GM12801 (cell line): ENCODE measurements at regions not wholly inside any gene's neighbourhood (a gene's known extent, or its start where the extent isn't known, plus 50 kb on each side); places are given as distances from the start of the nearest gene placed in this dataset.

Source experiments
- TF ChIP-seq, protein P1 (sequence below): IDR thresholded peaks from one replicate; pipeline ENCODE4 v1.5.1; 2011; ENCODE audit warnings: control low read depth; ENCODE audit not compliant: insufficient read length; ENCODE audit errors: extremely low read depth

GRCh38 chr2:7925506-7925905 lies 756.4 kb upstream of the ID2 start:
- TF ChIP-seq, protein P1, sequence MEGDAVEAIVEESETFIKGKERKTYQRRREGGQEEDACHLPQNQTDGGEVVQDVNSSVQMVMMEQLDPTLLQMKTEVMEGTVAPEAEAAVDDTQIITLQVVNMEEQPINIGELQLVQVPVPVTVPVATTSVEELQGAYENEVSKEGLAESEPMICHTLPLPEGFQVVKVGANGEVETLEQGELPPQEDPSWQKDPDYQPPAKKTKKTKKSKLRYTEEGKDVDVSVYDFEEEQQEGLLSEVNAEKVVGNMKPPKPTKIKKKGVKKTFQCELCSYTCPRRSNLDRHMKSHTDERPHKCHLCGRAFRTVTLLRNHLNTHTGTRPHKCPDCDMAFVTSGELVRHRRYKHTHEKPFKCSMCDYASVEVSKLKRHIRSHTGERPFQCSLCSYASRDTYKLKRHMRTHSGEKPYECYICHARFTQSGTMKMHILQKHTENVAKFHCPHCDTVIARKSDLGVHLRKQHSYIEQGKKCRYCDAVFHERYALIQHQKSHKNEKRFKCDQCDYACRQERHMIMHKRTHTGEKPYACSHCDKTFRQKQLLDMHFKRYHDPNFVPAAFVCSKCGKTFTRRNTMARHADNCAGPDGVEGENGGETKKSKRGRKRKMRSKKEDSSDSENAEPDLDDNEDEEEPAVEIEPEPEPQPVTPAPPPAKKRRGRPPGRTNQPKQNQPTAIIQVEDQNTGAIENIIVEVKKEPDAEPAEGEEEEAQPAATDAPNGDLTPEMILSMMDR = no peak

DNA sequence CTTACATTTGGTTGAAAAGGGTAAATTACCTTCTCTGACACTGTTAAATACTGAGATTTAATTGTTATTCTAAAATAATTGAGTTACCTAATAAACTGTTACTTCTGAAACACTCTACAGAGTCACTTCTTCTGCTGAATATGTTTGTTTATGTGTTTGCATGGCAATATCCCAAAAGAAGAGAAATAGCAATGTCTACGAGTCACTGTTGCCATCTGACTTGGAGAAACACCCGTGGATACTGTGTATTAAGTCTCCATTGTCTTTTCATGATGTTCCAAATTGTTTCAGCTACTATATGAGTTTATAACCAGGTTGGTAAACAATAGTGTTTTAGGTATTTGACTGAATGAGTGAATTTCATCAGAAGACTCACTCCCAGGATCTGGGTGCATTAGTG lies 754.2 kb upstream of the ID2 start:
- TF ChIP-seq, protein P1 = no peak

GRCh38 chr2:7929281-7929680 lies 752.6 kb upstream of the ID2 start:
- TF ChIP-seq, protein P1 = no peak

- TF ChIP-seq, protein P1 = no peak
Observed at GRCh38 chr2:7930800-7931635, 750.8 kb upstream of the ID2 start.

- TF ChIP-seq, protein P1 = no peak
Observed at GRCh38 chr2:7931808-7932207, 750.0 kb upstream of the ID2 start.

DNA sequence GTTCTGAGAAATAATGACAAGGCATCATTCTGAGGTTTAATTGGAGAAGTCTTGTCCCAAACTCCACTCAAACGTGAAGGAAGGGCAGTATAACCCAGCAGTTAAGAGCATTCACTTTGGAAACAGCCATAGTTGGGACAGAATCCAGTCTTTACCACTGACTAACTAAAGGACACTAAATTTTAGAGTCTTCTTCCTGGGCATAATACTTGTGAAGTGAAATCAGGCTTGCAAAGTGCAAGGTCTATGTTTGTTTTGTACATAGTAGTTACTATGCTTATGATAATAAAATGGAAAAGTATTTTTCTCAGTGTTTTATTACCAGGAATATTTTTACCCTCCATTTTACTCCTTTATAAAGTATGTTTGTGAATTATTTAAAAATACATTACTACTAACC lies 748.2 kb upstream of the ID2 start:
- TF ChIP-seq, protein P1 = no peak

DNA sequence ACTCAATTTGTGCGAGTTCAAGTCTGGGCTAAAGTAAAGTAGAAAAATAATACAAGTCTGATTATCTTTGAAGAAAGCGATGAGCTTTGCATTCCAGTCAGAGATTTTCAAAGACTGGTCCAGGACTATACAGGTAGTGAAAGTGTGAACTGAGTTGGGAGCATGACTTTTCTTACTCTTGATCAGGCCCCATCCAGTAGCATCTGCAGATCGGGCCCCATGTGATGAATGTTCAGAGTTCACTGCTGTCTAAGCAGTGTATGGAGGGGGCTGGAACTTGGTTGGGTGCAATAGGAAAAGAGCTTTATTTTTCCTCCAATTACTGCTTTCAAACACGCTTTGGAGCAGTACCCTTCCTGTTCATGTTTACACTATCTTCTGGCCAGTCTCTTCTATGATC lies 747.4 kb upstream of the ID2 start:
- TF ChIP-seq, protein P1 = no peak
